HUES6 (cell line): ENCODE measurements at regions not wholly inside any gene's neighbourhood (a gene's known extent, or its start where the extent isn't known, plus 50 kb on each side); places are given as distances from the start of the nearest gene placed in this dataset.
"Not testable (repeated sequence)": the region's sequence is repeated elsewhere in the genome, so short reads cannot be mapped to it uniquely, and the experiment has no call there.

Experiments
- H3K27ac ChIP-seq: 2 replicates; pipeline ENCODE4 v1.7.0; 2013; ENCODE audit warnings: low read depth, mild to moderate bottlenecking, low read length, inconsistent platforms
- H3K27me3 ChIP-seq: 2 replicates; pipeline ENCODE4 v1.6.1; 2013; ENCODE audit warnings: low read length; ENCODE audit not compliant: control insufficient read depth, insufficient read depth
- H3K36me3 ChIP-seq: 2 replicates; pipeline ENCODE4 v1.6.1; 2013; ENCODE audit warnings: low read length; ENCODE audit not compliant: control insufficient read depth, insufficient read depth
- H3K4me1 ChIP-seq: 2 replicates; pipeline ENCODE4 v1.6.1; 2013; ENCODE audit warnings: low read length; ENCODE audit not compliant: control insufficient read depth, insufficient read depth
- H3K4me3 ChIP-seq: 2 replicates; pipeline ENCODE4 v1.5.1; 2013; ENCODE audit warnings: low read depth, low read length
- H3K9ac ChIP-seq: one replicate; pipeline ENCODE4 v1.6.1; 2013; ENCODE audit warnings: mild to moderate bottlenecking, low read length
- H3K9me3 ChIP-seq: 2 replicates; pipeline ENCODE4 v1.6.1; 2013; ENCODE audit warnings: low read depth, low read length; ENCODE audit not compliant: control insufficient read depth, insufficient read depth

- H3K27ac ChIP-seq, result no peak overlapping the region
- H3K9ac ChIP-seq, result no peak overlapping the region
- H3K36me3 ChIP-seq, result no peaks in the 10 kb centered on the region
- H3K4me1 ChIP-seq, result no peaks in the 10 kb centered on the region
- no peaks in the 10 kb centered on the region for H3K9me3 ChIP-seq
- no peak overlapping the region for H3K4me3 ChIP-seq
- no peaks in the 10 kb centered on the region for H3K27me3 ChIP-seq
Observed at GRCh38 chr1:99062192-99062591, 57.5 kb upstream of the PLPPR5 start.

- Histone ChIP-seq H3K9me3 (no peaks in the 10 kb centered on the region), H3K36me3 (no peaks in the 10 kb centered on the region), H3K4me1 (peaks cover 11% of the 10 kb centered on the region; the same call in 1 of the 2 replicates), H3K27ac (no peak overlapping the region), H3K4me3 (no peak overlapping the region), H3K9ac (no peak overlapping the region), H3K27me3 (no peaks in the 10 kb centered on the region)
Observed at GRCh38 chr1:99069146-99069545, 64.5 kb upstream of the PLPPR5 start.

GRCh38 chr1:99078529-99078928 lies 73.9 kb upstream of the PLPPR5 start:
- not testable (repeated sequence) for H3K36me3 ChIP-seq, H3K27me3 ChIP-seq, H3K4me1 ChIP-seq, H3K4me3 ChIP-seq, H3K9me3 ChIP-seq, H3K27ac ChIP-seq, H3K9ac ChIP-seq

GRCh38 chr1:99082366-99082765 lies 77.7 kb upstream of the PLPPR5 start:
- Histone ChIP-seq H3K9me3 (peaks cover under 1% of the 10 kb centered on the region), H3K9ac (no peak overlapping the region), H3K4me1 (no peaks in the 10 kb centered on the region), H3K27me3 (no peaks in the 10 kb centered on the region), H3K36me3 (no peaks in the 10 kb centered on the region), H3K4me3 (no peak overlapping the region), H3K27ac (no peak overlapping the region)

- Histone ChIP-seq H3K27ac (no peak overlapping the region), H3K4me3 (no peak overlapping the region), H3K4me1 (no peaks in the 10 kb centered on the region), H3K36me3 (no peaks in the 10 kb centered on the region), H3K27me3 (no peaks in the 10 kb centered on the region), H3K9me3 (0 out of 2 replicates have a peak, but pooled peaks cover 3% of the 10 kb centered on the region), H3K9ac (no peak overlapping the region)
Observed at GRCh38 chr1:99083338-99083737, 78.7 kb upstream of the PLPPR5 start.

GRCh38 chr1:99084562-99084961 lies 79.9 kb upstream of the PLPPR5 start:
- no peaks in the 10 kb centered on the region for H3K4me1 ChIP-seq
- no peak overlapping the region for H3K4me3 ChIP-seq
- 0 out of 2 replicates have a peak, but pooled peaks cover 3% of the 10 kb centered on the region for H3K9me3 ChIP-seq
- H3K9ac ChIP-seq, result no peak overlapping the region
- no peak overlapping the region for H3K27ac ChIP-seq
- H3K36me3 ChIP-seq, result no peaks in the 10 kb centered on the region
- H3K27me3 ChIP-seq, result no peaks in the 10 kb centered on the region

- Histone ChIP-seq H3K36me3 (no peaks in the 10 kb centered on the region), H3K9me3 (0 out of 2 replicates have a peak, but pooled peaks cover 3% of the 10 kb centered on the region), H3K27me3 (no peaks in the 10 kb centered on the region), H3K4me1 (no peaks in the 10 kb centered on the region), H3K9ac (no peak overlapping the region), H3K27ac (no peak overlapping the region), H3K4me3 (no peak overlapping the region)
Observed at GRCh38 chr1:99086057-99086456, 81.4 kb upstream of the PLPPR5 start.

- Histone ChIP-seq H3K27me3 (no peaks in the 10 kb centered on the region), H3K9me3 (no peaks in the 10 kb centered on the region), H3K4me3 (no peak overlapping the region), H3K27ac (no peak overlapping the region), H3K36me3 (no peaks in the 10 kb centered on the region), H3K9ac (no peak overlapping the region), H3K4me1 (no peaks in the 10 kb centered on the region)
Observed at GRCh38 chr1:99098589-99098988, 93.9 kb upstream of the PLPPR5 start.

- no peaks in the 10 kb centered on the region for H3K9me3 ChIP-seq
- H3K4me3 ChIP-seq, result no peak overlapping the region
- H3K27ac ChIP-seq, result no peak overlapping the region
- no peaks in the 10 kb centered on the region; the same call in 1 of the 2 replicates for H3K4me1 ChIP-seq
- no peak overlapping the region for H3K9ac ChIP-seq
- H3K27me3 ChIP-seq, result no peaks in the 10 kb centered on the region
- no peaks in the 10 kb centered on the region for H3K36me3 ChIP-seq
Observed at GRCh38 chr1:99106274-99106673, 101.6 kb upstream of the PLPPR5 start.

- Histone ChIP-seq H3K27me3 (no peaks in the 10 kb centered on the region), H3K4me1 (no peaks in the 10 kb centered on the region; the same call in 1 of the 2 replicates), H3K27ac (no peak overlapping the region), H3K9ac (no peak overlapping the region), H3K36me3 (no peaks in the 10 kb centered on the region), H3K9me3 (no peaks in the 10 kb centered on the region), H3K4me3 (no peak overlapping the region)
Observed at GRCh38 chr1:99107680-99108079, 103.0 kb upstream of the PLPPR5 start.

GRCh38 chr1:99110140-99111041 lies 105.7 kb upstream of the PLPPR5 start:
- H3K4me1 ChIP-seq, result no peaks in the 10 kb centered on the region; the same call in 1 of the 2 replicates
- no peaks in the 10 kb centered on the region for H3K27me3 ChIP-seq
- no peaks in the 10 kb centered on the region for H3K36me3 ChIP-seq
- no peak overlapping the region for H3K27ac ChIP-seq
- H3K9ac ChIP-seq, result no peak overlapping the region
- H3K4me3 ChIP-seq, result no peak overlapping the region
- H3K9me3 ChIP-seq, result no peaks in the 10 kb centered on the region
